ENCODE measurements at regions not wholly inside any gene's neighbourhood (a gene's known extent, or its start where the extent isn't known, plus 50 kb on each side); places are given as distances from the start of the nearest gene placed in this dataset.

DNA sequence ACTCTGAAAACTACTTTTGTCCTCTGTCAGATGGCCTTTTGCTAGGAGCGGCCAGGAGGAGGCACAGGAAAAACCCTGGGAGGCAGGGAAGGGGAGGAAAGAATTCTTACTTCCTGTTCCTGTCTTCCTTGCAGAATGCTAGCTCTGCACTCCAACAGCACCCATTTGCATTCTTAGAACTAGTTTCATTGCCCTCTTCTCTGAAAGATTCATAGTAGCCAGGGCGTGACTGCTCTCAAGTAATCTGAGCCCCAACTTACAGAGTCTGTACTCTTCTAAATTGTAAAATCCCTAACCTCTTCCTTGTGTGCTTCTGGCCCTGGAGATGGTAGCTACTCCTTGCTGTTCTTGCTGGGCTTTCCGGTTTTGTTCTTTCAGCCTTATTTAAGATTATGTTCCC lies 75.3 kb upstream of the STEAP1 start:
- H3K27ac ChIP-seq = no peak overlapping the region
- no peaks in the 10 kb centered on the region for H3K9me3 ChIP-seq
- H3K4me1 ChIP-seq = no peaks in the 10 kb centered on the region
- no peaks in the 10 kb centered on the region for H3K27me3 ChIP-seq
- no peaks in the 10 kb centered on the region for H3K36me3 ChIP-seq
- intact Hi-C loops (cut with DNase I) = no loop called here
- TF ChIP-seq, protein P1, sequence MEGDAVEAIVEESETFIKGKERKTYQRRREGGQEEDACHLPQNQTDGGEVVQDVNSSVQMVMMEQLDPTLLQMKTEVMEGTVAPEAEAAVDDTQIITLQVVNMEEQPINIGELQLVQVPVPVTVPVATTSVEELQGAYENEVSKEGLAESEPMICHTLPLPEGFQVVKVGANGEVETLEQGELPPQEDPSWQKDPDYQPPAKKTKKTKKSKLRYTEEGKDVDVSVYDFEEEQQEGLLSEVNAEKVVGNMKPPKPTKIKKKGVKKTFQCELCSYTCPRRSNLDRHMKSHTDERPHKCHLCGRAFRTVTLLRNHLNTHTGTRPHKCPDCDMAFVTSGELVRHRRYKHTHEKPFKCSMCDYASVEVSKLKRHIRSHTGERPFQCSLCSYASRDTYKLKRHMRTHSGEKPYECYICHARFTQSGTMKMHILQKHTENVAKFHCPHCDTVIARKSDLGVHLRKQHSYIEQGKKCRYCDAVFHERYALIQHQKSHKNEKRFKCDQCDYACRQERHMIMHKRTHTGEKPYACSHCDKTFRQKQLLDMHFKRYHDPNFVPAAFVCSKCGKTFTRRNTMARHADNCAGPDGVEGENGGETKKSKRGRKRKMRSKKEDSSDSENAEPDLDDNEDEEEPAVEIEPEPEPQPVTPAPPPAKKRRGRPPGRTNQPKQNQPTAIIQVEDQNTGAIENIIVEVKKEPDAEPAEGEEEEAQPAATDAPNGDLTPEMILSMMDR (IDR thresholded peaks at IDR 0.05) = no peak
- no peak overlapping the region for H3K4me3 ChIP-seq
- DNase-seq (ENCODE audit: low spot score in 2 of 2) = no peak

- TF ChIP-seq, protein P1 (IDR thresholded peaks at IDR 0.05) = no peak
Measured at GRCh38 chr7:90081621-90082020, 72.6 kb upstream of the STEAP1 start.

DNA sequence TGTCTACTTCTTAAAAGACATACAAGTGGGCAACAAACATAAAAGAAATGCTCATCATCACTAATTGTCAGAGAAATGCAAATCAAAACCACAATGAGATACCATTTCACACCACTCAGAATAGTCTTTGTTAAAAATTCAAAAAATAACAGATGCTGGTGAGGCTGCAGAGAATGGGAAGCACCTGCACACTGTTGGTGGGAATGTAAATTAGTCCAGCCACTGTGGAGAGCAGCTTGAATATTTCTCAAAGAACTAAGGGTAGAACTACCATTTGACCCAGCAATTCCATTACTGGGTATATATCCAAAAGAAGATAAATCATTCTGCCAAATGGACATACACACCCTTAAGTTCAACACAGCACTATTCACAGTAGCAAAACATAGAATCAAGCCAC lies 61.8 kb upstream of the STEAP1 start:
- H3K27ac ChIP-seq = no peak overlapping the region
- intact Hi-C loops (cut with DNase I) = no loop called here
- H3K4me3 ChIP-seq = no peak overlapping the region
- TF ChIP-seq, protein P1 (IDR thresholded peaks at IDR 0.05) = no peak
- no peaks in the 10 kb centered on the region for H3K27me3 ChIP-seq
- no peaks in the 10 kb centered on the region for H3K4me1 ChIP-seq
- DNase-seq (ENCODE audit: low spot score in 2 of 2) = no peak
- H3K36me3 ChIP-seq = no peaks in the 10 kb centered on the region
- H3K9me3 ChIP-seq = no peaks in the 10 kb centered on the region

More at GRCh38 chr7:90081621-90082020, 72.6 kb upstream of the STEAP1 start:
- Histone ChIP-seq H3K36me3 (no peaks in the 10 kb centered on the region), H3K4me1 (no peaks in the 10 kb centered on the region), H3K27me3 (no peaks in the 10 kb centered on the region), H3K4me3 (no peak overlapping the region), H3K9me3 (no peaks in the 10 kb centered on the region), H3K27ac (no peak overlapping the region)
- intact Hi-C loops (cut with DNase I) = no loop called here
- DNase-seq (ENCODE audit: low spot score in 2 of 2) = no peak

GRCh38 chr7:90094030-90094429 lies 60.2 kb upstream of the STEAP1 start:
- TF ChIP-seq, protein P1 (IDR thresholded peaks at IDR 0.05) = no peak
- no peak overlapping the region for H3K4me3 ChIP-seq

More at GRCh38 chr7:90094030-90094429, 60.2 kb upstream of the STEAP1 start:
- no peak for DNase-seq (ENCODE audit: low spot score in 2 of 2)
- Histone ChIP-seq H3K4me1 (no peaks in the 10 kb centered on the region), H3K27me3 (no peaks in the 10 kb centered on the region), H3K9me3 (no peaks in the 10 kb centered on the region), H3K36me3 (no peaks in the 10 kb centered on the region), H3K27ac (no peak overlapping the region)
- intact Hi-C loops (cut with DNase I) = no loop called here

Measured in ascending aorta (tissue), 2 donors.